GM19193 (cell line): ENCODE measurements at regions not wholly inside any gene's neighbourhood (a gene's known extent, or its start where the extent isn't known, plus 50 kb on each side); places are given as distances from the start of the nearest gene placed in this dataset.

Experiments used
- POLR2A ChIP-seq: IDR thresholded peaks from 4 replicates; pipeline ENCODE4 v1.6.1; 2011; ENCODE audit not compliant: insufficient read depth, insufficient read length; ENCODE audit errors: extremely low read depth

- no peak for TF ChIP-seq POLR2A
These were observed 548.7 kb downstream of the SPRY1 start for GRCh38 chr4:123945301-123945700.

GRCh38 chr4:123950530-123950929 is 553.9 kb downstream of the SPRY1 start:
- TF ChIP-seq POLR2A, result no peak

DNA sequence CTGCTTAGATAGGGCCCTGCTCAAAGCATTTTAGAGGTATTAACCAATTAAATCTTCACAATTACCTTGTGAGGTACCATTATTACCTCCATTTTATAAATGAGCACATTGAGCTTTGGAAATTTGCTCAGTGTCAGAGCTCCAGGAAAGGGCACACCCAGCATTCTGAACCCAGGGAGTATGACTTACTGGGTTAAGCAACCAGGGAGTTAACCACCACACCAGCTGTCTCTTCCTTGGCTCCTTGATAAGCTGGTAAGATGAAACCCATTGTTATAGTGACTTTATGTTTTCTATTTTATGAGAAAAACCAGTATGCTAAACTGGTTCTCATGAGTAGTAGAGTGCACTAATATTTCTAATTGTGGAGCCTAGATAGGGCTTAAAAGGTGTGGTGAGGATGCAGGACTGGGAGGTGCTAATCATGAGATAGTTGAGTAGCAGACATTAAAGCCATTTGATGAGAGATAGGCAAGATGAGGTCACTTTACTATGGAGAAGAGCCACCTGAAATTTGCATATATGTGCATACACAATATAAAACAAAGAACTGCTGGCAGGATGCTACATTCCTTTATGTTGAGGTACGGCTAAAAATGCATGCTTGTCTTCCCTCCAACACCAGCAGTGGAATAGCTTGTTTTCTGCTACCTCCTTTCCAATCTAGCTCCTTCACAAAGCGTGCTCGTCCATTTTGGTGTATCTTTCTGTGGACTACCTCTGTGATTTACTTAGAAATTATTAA is 556.1 kb downstream of the SPRY1 start:
- TF ChIP-seq POLR2A, result no peak

DNA sequence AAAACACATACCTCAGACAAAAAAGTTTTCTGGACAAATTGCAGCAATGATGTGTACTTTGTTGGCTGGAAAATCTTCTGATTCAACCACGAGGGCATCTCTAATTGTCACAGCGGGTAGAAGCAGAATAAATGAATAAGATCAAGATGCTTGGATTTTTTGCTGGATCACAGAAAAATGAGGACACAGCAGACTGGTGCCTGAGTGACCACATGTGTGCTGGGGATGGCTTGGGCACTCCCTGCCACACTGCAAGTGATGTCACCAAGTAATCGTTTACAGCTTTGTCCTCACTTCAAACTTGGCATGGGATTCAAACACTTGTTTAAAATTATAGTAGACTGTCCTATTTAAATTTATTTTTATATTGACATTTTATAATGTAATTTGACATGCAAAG is 557.0 kb downstream of the SPRY1 start:
- no peak for TF ChIP-seq POLR2A

- TF ChIP-seq POLR2A, result no peak
These were observed 557.6 kb downstream of the SPRY1 start for GRCh38 chr4:123954220-123954619.

GRCh38 chr4:123955167-123955800 is 558.7 kb downstream of the SPRY1 start:
- no peak for TF ChIP-seq POLR2A

DNA sequence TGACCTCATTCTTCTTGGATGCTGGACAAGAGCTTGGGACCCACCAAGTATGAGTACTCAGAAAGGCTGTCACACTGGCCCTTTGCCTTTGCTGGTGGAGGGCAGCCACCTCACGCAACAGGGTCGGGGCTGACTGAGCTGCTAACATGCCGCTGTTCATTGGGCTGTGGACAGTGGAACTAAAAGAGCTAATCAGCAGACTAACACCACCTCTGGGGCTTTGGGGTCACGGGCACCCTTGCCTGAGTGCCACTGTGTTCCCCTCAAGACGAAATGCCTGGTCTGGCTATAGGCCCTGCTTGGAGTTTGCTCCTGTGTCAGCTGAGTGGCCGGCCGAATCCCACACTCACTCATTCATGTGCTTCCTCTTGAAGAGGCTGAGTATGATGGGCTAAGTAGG is 559.6 kb downstream of the SPRY1 start:
- no peak for TF ChIP-seq POLR2A

- no peak for TF ChIP-seq POLR2A
These were observed 570.6 kb downstream of the SPRY1 start for GRCh38 chr4:123966990-123967769.

DNA sequence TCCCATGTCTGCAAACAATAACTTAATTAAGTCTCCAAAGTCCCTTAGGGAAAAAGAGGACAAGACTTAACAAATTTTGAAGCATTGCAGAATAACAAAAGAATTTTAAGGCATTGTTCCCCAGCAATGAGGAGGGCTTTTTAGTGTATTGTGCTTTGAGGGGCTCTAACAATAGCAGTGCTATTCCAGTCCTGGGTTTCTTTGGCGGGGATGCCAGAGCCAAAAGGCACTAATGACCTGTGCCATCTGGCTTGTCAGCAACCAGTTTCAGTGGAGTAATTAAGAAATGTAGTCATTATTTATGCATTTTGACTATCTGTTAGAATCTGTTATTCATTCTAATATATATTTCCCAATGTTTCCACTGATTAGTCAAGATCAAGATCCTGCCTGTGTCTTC is 575.4 kb downstream of the SPRY1 start:
- TF ChIP-seq POLR2A, result no peak

- TF ChIP-seq POLR2A, result no peak
These were observed 578.0 kb downstream of the SPRY1 start for GRCh38 chr4:123974386-123975149.

- TF ChIP-seq POLR2A, result no peak
These were observed 579.7 kb downstream of the SPRY1 start for GRCh38 chr4:123976285-123976684.

DNA sequence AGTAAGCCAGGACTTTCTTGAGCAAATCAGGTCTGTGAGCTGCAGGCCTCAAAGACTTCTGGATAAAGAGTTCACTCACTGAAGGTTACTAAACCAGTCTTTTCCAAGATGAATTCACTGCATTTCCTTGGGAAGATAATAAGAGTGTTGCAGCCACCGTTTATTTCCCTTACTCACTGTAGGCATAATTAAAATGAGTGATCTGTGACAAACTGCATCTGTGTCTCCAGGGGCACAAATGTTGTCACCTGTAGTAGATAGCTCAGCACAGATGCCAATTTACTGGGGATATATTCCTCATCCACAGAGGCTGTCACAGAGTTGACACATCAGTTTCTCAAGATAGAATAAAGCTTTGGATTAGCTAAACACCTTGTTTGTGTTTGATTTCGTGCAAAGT is 580.2 kb downstream of the SPRY1 start:
- no peak for TF ChIP-seq POLR2A

- TF ChIP-seq POLR2A, result no peak
These were observed 581.1 kb downstream of the SPRY1 start for GRCh38 chr4:123977641-123978081.

DNA sequence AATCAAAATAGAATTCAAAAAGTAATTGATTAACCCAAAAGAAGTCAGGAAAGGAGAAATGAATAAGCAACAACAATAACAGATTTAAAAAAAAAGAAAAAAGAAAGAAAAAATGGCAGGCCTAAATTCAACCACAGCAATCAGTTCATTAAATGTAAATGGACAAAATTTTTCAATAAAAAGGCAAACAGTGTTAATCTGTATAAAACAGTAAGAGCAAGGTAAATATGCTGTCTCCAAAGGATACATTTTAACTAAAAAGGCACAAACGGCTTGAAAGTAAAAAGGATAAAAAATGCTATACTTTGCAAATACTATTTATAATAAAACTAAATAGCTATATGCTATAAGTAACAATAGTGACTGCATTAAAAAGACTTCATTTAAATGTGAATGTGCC is 582.0 kb downstream of the SPRY1 start:
- TF ChIP-seq POLR2A, result no peak
